SK-N-SH (cell line): ENCODE measurements at regions not wholly inside any gene's neighbourhood (a gene's known extent, or its start where the extent isn't known, plus 50 kb on each side); places are given as distances from the start of the nearest gene placed in this dataset.

Experiments used
- CTCF ChIA-PET: fragments of 300-600, 350-600 bp; formaldehyde crosslinking; extraction: SDS; loops from one replicate; lab custom pipeline; 2021; lab: Yijun Ruan, JAX
- POLR2A ChIA-PET: fragments of 350-600 bp; sonication (Branson Sonifier 250); formaldehyde crosslinking; extraction: SDS; loops from one replicate; lab custom pipeline; 2020; ENCODE audit warnings: antibody characterized with exemption, inconsistent platforms; lab: Yijun Ruan, JAX
- DNase-seq: peaks from one replicate; pipeline ENCODE4 v3.0.0; 2012
- H2AFZ ChIP-seq: fragments of 200-600 bp; sonication (generic); 2 replicates; pipeline ENCODE4 v1.8.1; 2016; ENCODE audit warnings: antibody characterized with exemption, mild to moderate bottlenecking, low read depth
- H3F3A ChIP-seq: fragments of 200-600 bp; sonication (generic); replicated peaks from 2 replicates; pipeline ENCODE3; 2016; ENCODE audit warnings: antibody characterized with exemption, mild to moderate bottlenecking; ENCODE audit not compliant: insufficient read depth
- H3K27ac ChIP-seq, 2 experiments: fragments of 200-500 bp in 1 of 2; fragments of 200-600 bp in 1 of 2; sonication (Bioruptor generic) in 1 of 2; sonication (generic), shearing (Covaris generic) in 1 of 2; 2 replicates each; pipeline versions ENCODE4 v1.5.1 to v1.6.1; 2014 to 2016; ENCODE audit warnings: low read depth in 2 of 2, inconsistent platforms in 1 of 2, low read length in 1 of 2, mild to moderate bottlenecking in 1 of 2, mixed read lengths in 1 of 2
- H3K27me3 ChIP-seq: fragments of 200-600 bp; sonication (generic), shearing (Covaris generic); 2 replicates; pipeline ENCODE4 v1.6.1; 2016; ENCODE audit warnings: mixed run types; ENCODE audit not compliant: insufficient read depth
- H3K36me3 ChIP-seq, 2 experiments: fragments of 200-500 bp in 1 of 2; fragments of 200-600 bp in 1 of 2; sonication (Bioruptor generic) in 1 of 2; sonication (generic) in 1 of 2; replicated peaks in 1 of 2; 2 replicates each; pipeline versions ENCODE3 to v1.5.1; 2014 to 2016; ENCODE audit warnings: low read length in 1 of 2, mild to moderate bottlenecking in 1 of 2; ENCODE audit not compliant: insufficient read depth in 2 of 2, control insufficient read depth in 1 of 2
- H3K4me1 ChIP-seq, 2 experiments: fragments of 200-500 bp in 1 of 2; fragments of 200-600 bp in 1 of 2; sonication (Bioruptor generic) in 1 of 2; sonication (generic), shearing (Covaris generic) in 1 of 2; 2 replicates each; pipeline versions ENCODE4 v1.5.1 to v1.6.1; 2014 to 2016; ENCODE audit warnings: low read depth in 1 of 2, low read length in 1 of 2, mixed run types in 1 of 2; ENCODE audit not compliant: insufficient read depth in 2 of 2, control insufficient read depth in 1 of 2
- H3K4me2 ChIP-seq: fragments of 200-600 bp; sonication (generic), shearing (Covaris generic); 2 replicates; pipeline ENCODE4 v1.6.1; 2017; ENCODE audit warnings: mixed run types
- H3K4me3 ChIP-seq, 2 experiments: fragments of 200-500 bp in 1 of 2; fragments of 200-600 bp in 1 of 2; sonication (Bioruptor generic) in 1 of 2; sonication (generic), shearing (Covaris generic) in 1 of 2; 2 replicates each; pipeline versions ENCODE4 v1.5.1 to v1.8.1; 2014 to 2016; ENCODE audit warnings: low read depth in 2 of 2, inconsistent platforms in 1 of 2, low read length in 1 of 2, mild to moderate bottlenecking in 1 of 2, mixed read lengths in 1 of 2, moderate library complexity in 1 of 2
- H3K79me2 ChIP-seq: fragments of 200-600 bp; sonication (generic); 2 replicates; pipeline ENCODE4 v1.8.1; 2017; ENCODE audit warnings: mild to moderate bottlenecking; ENCODE audit not compliant: insufficient read depth
- H3K9ac ChIP-seq: fragments of 200-600 bp; sonication (generic); 2 replicates; pipeline ENCODE4 v1.6.1; 2017; ENCODE audit warnings: mixed run types
- H3K9me2 ChIP-seq: fragments of 200-600 bp; sonication (generic); 2 replicates; pipeline ENCODE4 v1.6.1; 2017; ENCODE audit warnings: mixed run types
- H3K9me3 ChIP-seq: fragments of 200-600 bp; sonication (generic); 2 replicates; pipeline ENCODE4 v1.6.1; 2017; ENCODE audit warnings: mixed run types, mild to moderate bottlenecking, moderate library complexity
- H4K20me1 ChIP-seq: fragments of 200-600 bp; sonication (generic); 2 replicates; pipeline ENCODE4 v1.6.1; 2017; ENCODE audit warnings: mild to moderate bottlenecking, mixed run types; ENCODE audit not compliant: insufficient read depth
- CHD2 ChIP-seq: fragments of 150-350 bp; IDR thresholded peaks from 2 replicates; pipeline ENCODE4 v1.6.1; 2018; ENCODE audit warnings: low read length; ENCODE audit not compliant: partially characterized antibody
- EP300 ChIP-seq, 2 experiments: IDR thresholded peaks; 2 replicates each; pipeline versions ENCODE4 v1.4.0 to v1.6.1; 2012; ENCODE audit warnings: borderline replicate concordance in 1 of 2, low read depth in 1 of 2, low read length in 1 of 2
- GATA2 ChIP-seq: sonication (generic); formaldehyde crosslinking; IDR thresholded peaks from 2 replicates; pipeline ENCODE4 v1.5.0; 2020; ENCODE audit warnings: mild to moderate bottlenecking, missing genetic modification reagents
- JUND ChIP-seq: IDR thresholded peaks from 2 replicates; pipeline ENCODE4 v1.4.0; 2012
- MEF2A ChIP-seq: IDR thresholded peaks from 2 replicates; pipeline ENCODE4 v1.4.0; 2012; ENCODE audit warnings: low read depth, borderline replicate concordance
- NFIC ChIP-seq: IDR thresholded peaks from 2 replicates; pipeline ENCODE4 v1.4.0; 2012; ENCODE audit warnings: borderline replicate concordance
- POLR2AphosphoS5 ChIP-seq: IDR thresholded peaks from 2 replicates; pipeline ENCODE4 v1.6.1; 2012; ENCODE audit warnings: low read depth, low read length
- RCOR1 ChIP-seq: fragments of 150-350 bp; IDR thresholded peaks from 2 replicates; pipeline ENCODE4 v1.6.1; 2017; ENCODE audit warnings: antibody characterized with exemption, low read length
- RXRA ChIP-seq: IDR thresholded peaks from 2 replicates; pipeline ENCODE4 v1.4.0; 2012; ENCODE audit warnings: low read depth, mild to moderate bottlenecking, borderline replicate concordance
- SIN3A ChIP-seq: IDR thresholded peaks from 2 replicates; pipeline ENCODE4 v1.6.1; 2012; ENCODE audit warnings: low read depth, mild to moderate bottlenecking, low read length, moderate library complexity, borderline replicate concordance
- SMC3 ChIP-seq: IDR thresholded peaks from 2 replicates; pipeline ENCODE4 v1.6.1; 2012; ENCODE audit warnings: low read depth, low read length, improper control_type of control experiment
- TAF1 ChIP-seq: IDR thresholded peaks from 2 replicates; pipeline ENCODE4 v1.6.1; 2012; ENCODE audit warnings: low read depth, mild to moderate bottlenecking, low read length, moderate library complexity, borderline replicate concordance
- TEAD4 ChIP-seq: IDR thresholded peaks from 2 replicates; pipeline ENCODE4 v1.4.0; 2012; ENCODE audit warnings: mild to moderate bottlenecking, borderline replicate concordance; ENCODE audit not compliant: insufficient read depth
- YY1 ChIP-seq: IDR thresholded peaks from 2 replicates; pipeline ENCODE4 v1.4.0; 2012; ENCODE audit warnings: low read depth, mild to moderate bottlenecking
- WGBS: methylation state at CpG from one replicate; pipeline ENCODE4 v1.1.6; 2017; ENCODE audit warnings: low lambda C conversion rate; 5-methylcytosine and 5-hydroxymethylcytosine counted together
- TF ChIP-seq, protein P1 (sequence below): IDR thresholded peaks from 2 replicates; pipeline ENCODE4 v1.4.0; 2012; ENCODE audit warnings: low read depth
- TF ChIP-seq, protein P2 (sequence below): IDR thresholded peaks from 2 replicates; pipeline ENCODE4 v1.6.1; 2012; ENCODE audit warnings: mild to moderate bottlenecking, low read depth, low read length, moderate library complexity
- TF ChIP-seq, protein P3 (sequence below): IDR thresholded peaks from 2 replicates; pipeline ENCODE4 v1.4.0; 2012; ENCODE audit warnings: low read depth, borderline replicate concordance
- TF ChIP-seq, protein P4 (sequence below): IDR thresholded peaks from 2 replicates; pipeline ENCODE4; 2012

DNA sequence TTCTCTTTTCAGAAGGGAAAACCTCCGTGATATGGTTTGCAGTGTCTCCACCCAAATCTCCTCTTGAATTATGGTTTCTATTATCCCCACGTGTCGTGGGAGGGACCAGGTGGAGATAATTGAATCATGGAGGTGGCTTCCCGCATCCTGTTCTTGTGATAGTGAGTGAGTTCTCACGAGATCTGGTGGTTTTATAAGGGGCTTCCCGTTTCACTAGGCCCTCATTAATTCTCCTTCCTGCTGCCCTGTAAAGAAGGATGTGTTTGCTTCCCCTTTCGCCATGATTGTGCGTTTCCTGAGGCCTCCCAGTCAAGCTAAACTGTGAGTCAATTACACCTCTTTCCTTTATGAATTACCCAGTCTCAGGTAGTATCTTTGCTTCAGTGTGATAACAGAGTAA is 692.7 kb upstream of the GRM7 start:
- no peak overlapping the region for H2AFZ ChIP-seq
- H3K9ac ChIP-seq: no peak overlapping the region
- H3K4me3 ChIP-seq: no peak overlapping the region
- no peak overlapping the region for H3K4me2 ChIP-seq
- H3K79me2 ChIP-seq: no peaks in the 10 kb centered on the region
- no peaks in the 10 kb centered on the region for H3K9me2 ChIP-seq
- WGBS: 8% methylated on average over 8 of the region's 8 CpGs
- no peak for DNase-seq
- POLR2A ChIA-PET: no interaction called here
- no peaks in the 10 kb centered on the region for H3F3A ChIP-seq
- TF ChIP-seq TAF1 (no peak), GATA2 (CRISPR knock-in tag) (no peak), CHD2 (no peak)
- TF ChIP-seq, protein P1, sequence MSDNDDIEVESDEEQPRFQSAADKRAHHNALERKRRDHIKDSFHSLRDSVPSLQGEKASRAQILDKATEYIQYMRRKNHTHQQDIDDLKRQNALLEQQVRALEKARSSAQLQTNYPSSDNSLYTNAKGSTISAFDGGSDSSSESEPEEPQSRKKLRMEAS: no peak
- H3K36me3 ChIP-seq: no peaks in the 10 kb centered on the region
- H3K9me3 ChIP-seq: no peaks in the 10 kb centered on the region
- CTCF ChIA-PET: no interaction called here
- no peaks in the 10 kb centered on the region for H3K4me1 ChIP-seq
- H3K27ac ChIP-seq: no peak overlapping the region
- H3K27me3 ChIP-seq: no peaks in the 10 kb centered on the region
- H4K20me1 ChIP-seq: no peaks in the 10 kb centered on the region

DNA sequence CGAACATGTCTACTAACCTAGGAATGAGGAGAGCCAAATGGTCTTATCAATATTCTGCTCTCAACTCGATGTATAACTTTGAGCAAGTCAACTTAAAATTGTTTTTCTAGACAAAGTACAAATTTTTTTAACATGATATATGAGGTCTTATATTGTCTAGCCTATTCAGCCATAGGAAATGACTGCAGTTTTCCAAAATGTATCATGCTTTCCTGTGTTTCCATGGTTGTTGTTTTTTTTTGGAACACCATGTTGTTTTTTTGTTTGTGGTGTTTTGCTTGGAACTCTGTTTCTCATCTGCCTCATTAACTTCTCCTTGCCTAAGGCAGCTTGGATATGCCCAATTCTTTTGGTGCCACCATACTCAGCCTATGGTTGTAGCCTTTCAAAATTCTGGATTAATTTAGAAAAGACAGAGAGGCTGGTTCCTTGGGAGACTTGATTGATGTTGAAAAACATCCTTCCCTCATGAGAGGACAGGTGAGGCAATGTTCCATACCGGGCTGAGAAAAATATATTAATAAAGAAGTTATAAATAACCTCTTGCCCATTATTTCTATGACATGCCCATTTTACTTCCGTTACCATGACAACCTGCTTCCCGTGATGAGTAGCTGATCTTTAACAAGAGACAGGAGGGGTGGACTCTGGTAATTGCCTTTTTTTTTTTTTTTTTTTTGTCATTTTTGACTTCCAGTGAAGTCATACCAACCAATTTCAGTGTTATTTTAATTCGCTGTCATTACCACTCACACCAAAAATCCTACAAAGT is 687.9 kb upstream of the GRM7 start:
- ChIA-PET POLR2A (no interaction called here), CTCF (no interaction called here)
- 8% methylated on average over 6 of the region's 6 CpGs for WGBS
- H3K4me3 ChIP-seq: no peak overlapping the region
- H3K4me1 ChIP-seq: no peaks in the 10 kb centered on the region
- H3K79me2 ChIP-seq: no peaks in the 10 kb centered on the region
- no peaks in the 10 kb centered on the region for H3K9me2 ChIP-seq
- H3K27ac ChIP-seq: no peak overlapping the region
- H3K4me2 ChIP-seq: no peak overlapping the region
- H2AFZ ChIP-seq: no peak overlapping the region
- no peak overlapping the region for H3K9ac ChIP-seq
- DNase-seq: no peak
- H3K9me3 ChIP-seq: no peaks in the 10 kb centered on the region
- no peaks in the 10 kb centered on the region for H4K20me1 ChIP-seq
- no peaks in the 10 kb centered on the region for H3K27me3 ChIP-seq
- no peak for TF ChIP-seq RCOR1
- no peak for TF ChIP-seq POLR2AphosphoS5
- TF ChIP-seq SMC3: no peak
- TF ChIP-seq MEF2A: no peak
- no peak for TF ChIP-seq TAF1
- no peak for TF ChIP-seq RXRA
- TF ChIP-seq SIN3A: no peak
- TF ChIP-seq JUND: no peak
- TF ChIP-seq CHD2: no peak
- TF ChIP-seq TEAD4: no peak
- TF ChIP-seq EP300 (IDR thresholded peaks at IDR 0.05; ENCODE audit: borderline replicate concordance in 1 of 2, low read depth in 1 of 2, low read length in 1 of 2): no peak
- TF ChIP-seq, protein P2, sequence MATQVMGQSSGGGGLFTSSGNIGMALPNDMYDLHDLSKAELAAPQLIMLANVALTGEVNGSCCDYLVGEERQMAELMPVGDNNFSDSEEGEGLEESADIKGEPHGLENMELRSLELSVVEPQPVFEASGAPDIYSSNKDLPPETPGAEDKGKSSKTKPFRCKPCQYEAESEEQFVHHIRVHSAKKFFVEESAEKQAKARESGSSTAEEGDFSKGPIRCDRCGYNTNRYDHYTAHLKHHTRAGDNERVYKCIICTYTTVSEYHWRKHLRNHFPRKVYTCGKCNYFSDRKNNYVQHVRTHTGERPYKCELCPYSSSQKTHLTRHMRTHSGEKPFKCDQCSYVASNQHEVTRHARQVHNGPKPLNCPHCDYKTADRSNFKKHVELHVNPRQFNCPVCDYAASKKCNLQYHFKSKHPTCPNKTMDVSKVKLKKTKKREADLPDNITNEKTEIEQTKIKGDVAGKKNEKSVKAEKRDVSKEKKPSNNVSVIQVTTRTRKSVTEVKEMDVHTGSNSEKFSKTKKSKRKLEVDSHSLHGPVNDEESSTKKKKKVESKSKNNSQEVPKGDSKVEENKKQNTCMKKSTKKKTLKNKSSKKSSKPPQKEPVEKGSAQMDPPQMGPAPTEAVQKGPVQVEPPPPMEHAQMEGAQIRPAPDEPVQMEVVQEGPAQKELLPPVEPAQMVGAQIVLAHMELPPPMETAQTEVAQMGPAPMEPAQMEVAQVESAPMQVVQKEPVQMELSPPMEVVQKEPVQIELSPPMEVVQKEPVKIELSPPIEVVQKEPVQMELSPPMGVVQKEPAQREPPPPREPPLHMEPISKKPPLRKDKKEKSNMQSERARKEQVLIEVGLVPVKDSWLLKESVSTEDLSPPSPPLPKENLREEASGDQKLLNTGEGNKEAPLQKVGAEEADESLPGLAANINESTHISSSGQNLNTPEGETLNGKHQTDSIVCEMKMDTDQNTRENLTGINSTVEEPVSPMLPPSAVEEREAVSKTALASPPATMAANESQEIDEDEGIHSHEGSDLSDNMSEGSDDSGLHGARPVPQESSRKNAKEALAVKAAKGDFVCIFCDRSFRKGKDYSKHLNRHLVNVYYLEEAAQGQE: no peak
- TF ChIP-seq, protein P3, sequence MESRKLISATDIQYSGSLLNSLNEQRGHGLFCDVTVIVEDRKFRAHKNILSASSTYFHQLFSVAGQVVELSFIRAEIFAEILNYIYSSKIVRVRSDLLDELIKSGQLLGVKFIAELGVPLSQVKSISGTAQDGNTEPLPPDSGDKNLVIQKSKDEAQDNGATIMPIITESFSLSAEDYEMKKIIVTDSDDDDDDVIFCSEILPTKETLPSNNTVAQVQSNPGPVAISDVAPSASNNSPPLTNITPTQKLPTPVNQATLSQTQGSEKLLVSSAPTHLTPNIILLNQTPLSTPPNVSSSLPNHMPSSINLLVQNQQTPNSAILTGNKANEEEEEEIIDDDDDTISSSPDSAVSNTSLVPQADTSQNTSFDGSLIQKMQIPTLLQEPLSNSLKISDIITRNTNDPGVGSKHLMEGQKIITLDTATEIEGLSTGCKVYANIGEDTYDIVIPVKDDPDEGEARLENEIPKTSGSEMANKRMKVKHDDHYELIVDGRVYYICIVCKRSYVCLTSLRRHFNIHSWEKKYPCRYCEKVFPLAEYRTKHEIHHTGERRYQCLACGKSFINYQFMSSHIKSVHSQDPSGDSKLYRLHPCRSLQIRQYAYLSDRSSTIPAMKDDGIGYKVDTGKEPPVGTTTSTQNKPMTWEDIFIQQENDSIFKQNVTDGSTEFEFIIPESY: no peak
- no peak for TF ChIP-seq YY1
- no peak for TF ChIP-seq NFIC
- TF ChIP-seq, protein P4, sequence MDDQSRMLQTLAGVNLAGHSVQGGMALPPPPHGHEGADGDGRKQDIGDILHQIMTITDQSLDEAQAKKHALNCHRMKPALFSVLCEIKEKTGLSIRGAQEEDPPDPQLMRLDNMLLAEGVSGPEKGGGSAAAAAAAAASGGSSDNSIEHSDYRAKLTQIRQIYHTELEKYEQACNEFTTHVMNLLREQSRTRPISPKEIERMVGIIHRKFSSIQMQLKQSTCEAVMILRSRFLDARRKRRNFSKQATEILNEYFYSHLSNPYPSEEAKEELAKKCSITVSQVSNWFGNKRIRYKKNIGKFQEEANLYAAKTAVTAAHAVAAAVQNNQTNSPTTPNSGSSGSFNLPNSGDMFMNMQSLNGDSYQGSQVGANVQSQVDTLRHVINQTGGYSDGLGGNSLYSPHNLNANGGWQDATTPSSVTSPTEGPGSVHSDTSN: no peak
- no peaks in the 10 kb centered on the region for H3F3A ChIP-seq
- no peaks in the 10 kb centered on the region for H3K36me3 ChIP-seq
